OCI-LY7 (cell line): ENCODE measurements at regions not wholly inside any gene's neighbourhood (a gene's known extent, or its start where the extent isn't known, plus 50 kb on each side); places are given as distances from the start of the nearest gene placed in this dataset.

Source experiments
- BruUV-seq: library from RNA; stranded (reverse); fragments of 400-500 nt; replicated peaks from 2 replicates; lab custom pipeline; 2021; lab: Mats Ljungman, UMichigan
- CTCF ChIA-PET: fragments of 300-600 bp; sonication (Branson Sonifier 250); formaldehyde crosslinking; loops from one replicate; lab custom pipeline; 2022; ENCODE audit warnings: antibody characterized with exemption; ENCODE audit not compliant: unreplicated experiment; lab: Charles Lee
- POLR2A ChIA-PET: fragments of 300-600 bp; sonication (Branson Sonifier 250); formaldehyde crosslinking; loops from one replicate; lab custom pipeline; 2022; ENCODE audit warnings: antibody characterized with exemption; lab: Charles Lee
- DNase-seq: peaks from one replicate; pipeline ENCODE4 v3.0.0-alpha.2; 2015; ENCODE audit warnings: low spot score
- H2AFZ ChIP-seq: fragments of 200-600 bp; sonication (generic), shearing (Covaris generic); 2 replicates; pipeline ENCODE4 v1.6.1; 2014; ENCODE audit warnings: mild to moderate bottlenecking, antibody characterized with exemption, low read length, moderate library complexity
- H3K27ac ChIP-seq: fragments of 200-600 bp; sonication (generic); 2 replicates; pipeline ENCODE4 v1.5.1; 2014; ENCODE audit warnings: mixed run types, low read depth, mild to moderate bottlenecking, moderate library complexity, low read length, inconsistent platforms; ENCODE audit not compliant: poor library complexity, severe bottlenecking
- H3K36me3 ChIP-seq: fragments of 200-600 bp; sonication (generic); 2 replicates; pipeline ENCODE4 v1.6.1; 2014; ENCODE audit warnings: mild to moderate bottlenecking, antibody characterized with exemption, low read length, moderate library complexity, mixed read lengths; ENCODE audit not compliant: insufficient read depth
- H3K4me1 ChIP-seq: fragments of 200-600 bp; sonication (generic); 2 replicates; pipeline ENCODE4 v1.5.1; 2014; ENCODE audit warnings: mild to moderate bottlenecking, low read length; ENCODE audit not compliant: insufficient read depth, poor library complexity, severe bottlenecking
- H3K4me2 ChIP-seq: fragments of 200-600 bp; sonication (generic); 2 replicates; pipeline ENCODE4 v1.6.1; 2014; ENCODE audit warnings: mild to moderate bottlenecking, low read length
- H3K4me3 ChIP-seq: fragments of 200-600 bp; sonication (generic); 2 replicates; pipeline ENCODE4 v1.5.1; 2014; ENCODE audit warnings: mild to moderate bottlenecking, low read depth, low read length; ENCODE audit not compliant: poor library complexity, severe bottlenecking
- H3K79me2 ChIP-seq: fragments of 200-600 bp; sonication (generic); 2 replicates; pipeline ENCODE4 v1.6.1; 2016; ENCODE audit warnings: low read depth, mild to moderate bottlenecking, low read length, moderate library complexity, mixed read lengths; ENCODE audit not compliant: insufficient read depth
- H3K9me2 ChIP-seq: fragments of 200-600 bp; sonication (generic); 2 replicates; pipeline ENCODE4 v1.6.1; 2016; ENCODE audit warnings: mild to moderate bottlenecking, low read length, mixed read lengths; ENCODE audit not compliant: insufficient read depth
- H3K9me3 ChIP-seq: fragments of 200-600 bp; sonication (generic); 2 replicates; pipeline ENCODE4 v1.6.1; 2014; ENCODE audit warnings: mild to moderate bottlenecking, mixed run types, low read length, mixed read lengths
- H4K20me1 ChIP-seq: fragments of 200-600 bp; sonication (generic); 2 replicates; pipeline ENCODE4 v1.6.1; 2014; ENCODE audit warnings: mild to moderate bottlenecking, antibody characterized with exemption, low read length, moderate library complexity, mixed read lengths; ENCODE audit not compliant: insufficient read depth
- EZH2phosphoT487 ChIP-seq: fragments of 200-600 bp; sonication (generic); IDR thresholded peaks from 2 replicates; pipeline ENCODE4 v1.6.1; 2018; ENCODE audit warnings: low read depth, borderline replicate concordance, mild to moderate bottlenecking, mixed run types, antibody characterized with exemption, low read length, moderate library complexity, mixed read lengths
- intact Hi-C: fragments of 100-400 bp; cut with micrococcal nuclease; formaldehyde crosslinking; loops from one replicate; pipeline ENCODE4 v1.10.0; 2022; ENCODE audit not compliant: unreplicated experiment
- TF ChIP-seq, protein P1 (sequence below): fragments of 200-600 bp; sonication (generic); conservative IDR thresholded peaks from 2 replicates; pipeline ENCODE4 v1.5.1; 2014; ENCODE audit warnings: mild to moderate bottlenecking, antibody characterized with exemption, low read length, moderate library complexity, mixed read lengths

GRCh38 chr2:150417278-150417677, 70.2 kb downstream of the RND3 start:
- H3K4me2 ChIP-seq = no peak overlapping the region
- no peak for TF ChIP-seq EZH2phosphoT487
- TF ChIP-seq, protein P1, sequence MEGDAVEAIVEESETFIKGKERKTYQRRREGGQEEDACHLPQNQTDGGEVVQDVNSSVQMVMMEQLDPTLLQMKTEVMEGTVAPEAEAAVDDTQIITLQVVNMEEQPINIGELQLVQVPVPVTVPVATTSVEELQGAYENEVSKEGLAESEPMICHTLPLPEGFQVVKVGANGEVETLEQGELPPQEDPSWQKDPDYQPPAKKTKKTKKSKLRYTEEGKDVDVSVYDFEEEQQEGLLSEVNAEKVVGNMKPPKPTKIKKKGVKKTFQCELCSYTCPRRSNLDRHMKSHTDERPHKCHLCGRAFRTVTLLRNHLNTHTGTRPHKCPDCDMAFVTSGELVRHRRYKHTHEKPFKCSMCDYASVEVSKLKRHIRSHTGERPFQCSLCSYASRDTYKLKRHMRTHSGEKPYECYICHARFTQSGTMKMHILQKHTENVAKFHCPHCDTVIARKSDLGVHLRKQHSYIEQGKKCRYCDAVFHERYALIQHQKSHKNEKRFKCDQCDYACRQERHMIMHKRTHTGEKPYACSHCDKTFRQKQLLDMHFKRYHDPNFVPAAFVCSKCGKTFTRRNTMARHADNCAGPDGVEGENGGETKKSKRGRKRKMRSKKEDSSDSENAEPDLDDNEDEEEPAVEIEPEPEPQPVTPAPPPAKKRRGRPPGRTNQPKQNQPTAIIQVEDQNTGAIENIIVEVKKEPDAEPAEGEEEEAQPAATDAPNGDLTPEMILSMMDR = no peak
- H3K9me3 ChIP-seq = no peaks in the 10 kb centered on the region
- H3K36me3 ChIP-seq = no peaks in the 10 kb centered on the region
- H2AFZ ChIP-seq = no peak overlapping the region
- H3K9me2 ChIP-seq = no peaks in the 10 kb centered on the region
- H3K4me1 ChIP-seq = no peaks in the 10 kb centered on the region
- H4K20me1 ChIP-seq = no peaks in the 10 kb centered on the region
- POLR2A ChIA-PET = interaction anchor here (0.5 kb wide), 2 partner anchors 14 to 932 kb away, joined by 3 to 5 read pairs; no protein-coding TSS in a partner anchor
- intact Hi-C loops = no loop called here
- no peaks in the 10 kb centered on the region for H3K79me2 ChIP-seq
- no TSS peak for BruUV-seq
- no peak overlapping the region for H3K27ac ChIP-seq
- H3K4me3 ChIP-seq = no peak overlapping the region
- no peak for DNase-seq
- CTCF ChIA-PET = no interaction called here

DNA sequence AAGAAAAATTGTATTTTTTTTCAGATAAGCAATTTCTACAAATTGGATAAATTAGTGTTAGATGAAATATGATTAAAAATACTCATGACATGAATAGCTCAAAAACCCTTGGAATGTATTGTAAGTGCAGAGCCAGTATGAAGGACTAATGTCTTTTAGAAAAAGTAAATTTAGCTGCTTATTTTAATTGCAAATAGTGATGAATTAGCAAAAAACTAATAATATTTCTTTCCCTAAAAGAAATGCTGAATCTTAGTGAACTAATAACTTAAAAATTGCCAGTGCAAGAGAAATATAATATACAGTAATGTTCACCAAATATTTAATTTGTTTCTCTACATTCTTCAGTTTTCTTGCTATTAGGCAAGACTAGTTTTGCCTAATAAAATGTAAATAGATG, 72.4 kb downstream of the RND3 start:
- TF ChIP-seq, protein P1 = no peak
- no peak for TF ChIP-seq EZH2phosphoT487
- Histone ChIP-seq H3K9me3 (no peaks in the 10 kb centered on the region), H3K4me2 (no peak overlapping the region), H2AFZ (no peak overlapping the region), H3K79me2 (no peaks in the 10 kb centered on the region), H3K27ac (no peak overlapping the region), H3K4me1 (no peaks in the 10 kb centered on the region), H3K9me2 (no peaks in the 10 kb centered on the region), H4K20me1 (no peaks in the 10 kb centered on the region), H3K36me3 (no peaks in the 10 kb centered on the region), H3K4me3 (no peak overlapping the region)
- intact Hi-C loops = no loop called here
- ChIA-PET CTCF (no interaction called here), POLR2A (interaction anchor here (0.6 kb wide), 1 partner anchor 512 kb away, joined by 3 read pairs; no protein-coding TSS in a partner anchor)
- no TSS peak for BruUV-seq
- no peak for DNase-seq

- DNase-seq = no peak
- intact Hi-C loops = no loop called here
- Histone ChIP-seq H3K4me3 (no peak overlapping the region), H3K4me2 (no peak overlapping the region), H3K9me2 (no peaks in the 10 kb centered on the region), H4K20me1 (no peaks in the 10 kb centered on the region), H3K4me1 (no peaks in the 10 kb centered on the region), H3K36me3 (no peaks in the 10 kb centered on the region), H3K27ac (no peak overlapping the region), H3K9me3 (no peaks in the 10 kb centered on the region), H2AFZ (no peak overlapping the region), H3K79me2 (no peaks in the 10 kb centered on the region)
- ChIA-PET POLR2A (no interaction called here), CTCF (no interaction called here)
- BruUV-seq = no TSS peak
- TF ChIP-seq, protein P1 = no peak
- TF ChIP-seq EZH2phosphoT487 = no peak
These were observed 73.6 kb downstream of the RND3 start for GRCh38 chr2:150413910-150414309.
